Heart left ventricle (tissue), 16 donors: ENCODE measurements at regions not wholly inside any gene's neighbourhood (a gene's known extent, or its start where the extent isn't known, plus 50 kb on each side); places are given as distances from the start of the nearest gene placed in this dataset.
A peak's percentile ranks its signal among the peaks of the same experiment; 100 is the strongest.

Source experiments
- ATAC-seq, 4 donors: fragments of 200-7000 bp; cut with Tn5 transposase; one replicate each; pipeline ENCODE4 v1.9.1; 2020 to 2022; ENCODE audit warnings: moderate library complexity in 4 of 4, mild to moderate bottlenecking in 3 of 4, moderate number of reproducible peaks in 1 of 4
- DNase-seq, 5 donors: peaks; one replicate each; pipeline ENCODE4 v3.0.0-alpha.2; 2020
- H3K27ac ChIP-seq, 12 donors: fragments of 200-600 bp; sonication (generic) in 4 of 12; one replicate each; pipeline versions ENCODE4 v1.5.0 to v1.8.0; 2016 to 2022; ENCODE audit warnings: mild to moderate bottlenecking in 2 of 12
- H3K27me3 ChIP-seq, 9 donors: fragments of 200-600 bp; sonication (generic) in 2 of 9; one replicate each; pipeline versions ENCODE4 v1.5.1 to v1.8.0; 2016 to 2022; ENCODE audit warnings: mild to moderate bottlenecking in 3 of 9
- H3K36me3 ChIP-seq, 9 donors: fragments of 200-600 bp; sonication (generic) in 2 of 9; one replicate each; pipeline versions ENCODE4 v1.5.0 to v1.8.0; 2018 to 2022; ENCODE audit warnings: mild to moderate bottlenecking in 2 of 9
- H3K4me1 ChIP-seq, 12 donors: fragments of 200-600 bp; sonication (generic) in 4 of 12; one replicate each; pipeline versions ENCODE4 v1.5.0 to v1.8.0; 2016 to 2022; ENCODE audit warnings: mild to moderate bottlenecking in 3 of 12
- H3K4me3 ChIP-seq, 12 donors: fragments of 200-600 bp; sonication (generic) in 4 of 12; one replicate each; pipeline versions ENCODE4 v1.5.0 to v1.8.0; 2017 to 2022; ENCODE audit warnings: mild to moderate bottlenecking in 9 of 12, moderate library complexity in 4 of 12
- H3K9me3 ChIP-seq, 12 donors: fragments of 200-600 bp; sonication (generic) in 4 of 12; one replicate each; pipeline versions ENCODE4 v1.5.0 to v1.8.0; 2016 to 2022; ENCODE audit warnings: mild to moderate bottlenecking in 1 of 12
- POLR2A ChIP-seq, 2 donors: fragments of 450-650 bp; IDR thresholded peaks; one replicate each; pipeline ENCODE4 v1.6.1; 2017; ENCODE audit warnings: antibody characterized with exemption in 2 of 2, mild to moderate bottlenecking in 2 of 2, moderate library complexity in 2 of 2
- WGBS, 4 donors: extraction: QIAGEN DNeasy Blood & Tissue Kit in 2 of 4; methylation state at CpG; one replicate each; pipeline versions ENCODE4 v1.1.5 to v1.1.7; 2013 to 2018; 5-methylcytosine and 5-hydroxymethylcytosine counted together
- intact Hi-C, 10 donors: fragments of 100-400 bp; cut with DNase I; formaldehyde crosslinking; loops; one replicate each; pipeline versions ENCODE4 v1.11.1 to v1.14.2; 2022
- TF ChIP-seq, protein P1 (sequence below), 12 donors: fragments of 200-600 bp; sonication (generic) in 4 of 12; IDR thresholded peaks; one replicate each; pipeline versions ENCODE4 v1.5.0 to v1.8.0; 2018 to 2022; ENCODE audit warnings: antibody characterized with exemption in 12 of 12, mild to moderate bottlenecking in 5 of 12
- donor health status: ischemic (EF 13 %, LVEDD 7.1; RV severe dilation, severe dysfunction).
- donor health status: healthy with polysubstance abuse.
- donor health status: DM: no; HTN: yes; CAD: no.
- donor health status: DM: no; HTN: no; CAD: no.
- donor health status: ischemic (EF 25% LVEDD 6.9; RV normal size, moderate dysfunction).
- donor health status: ischemic (EF 25% LVEDD 5.7; RV mildly dilated, moderate dysfunction).
- donor health status: healthy.
- donor health status: DM: yes; HTN: yes; CAD: no.
- donor health status: ischemic (EF 35%, LVEDD 5.7; RV mildly dilated, moderate dysfunction).
- donor health status: nonischemic (EF 11% LVEDD 7.7; RV severe dilation, severe dysfunction).
- donor health status: DM: yes; HTN: yes; CAD: no.
- donor health status: PGD.
- donor health status: ischemic (EF 29% LVEDD 5.4; RV normal size, mild dysfunction).
- donor health status: nonischemic (EF 23%, LVEDD 6.1; RV moderate dilation, normal function).

DNA sequence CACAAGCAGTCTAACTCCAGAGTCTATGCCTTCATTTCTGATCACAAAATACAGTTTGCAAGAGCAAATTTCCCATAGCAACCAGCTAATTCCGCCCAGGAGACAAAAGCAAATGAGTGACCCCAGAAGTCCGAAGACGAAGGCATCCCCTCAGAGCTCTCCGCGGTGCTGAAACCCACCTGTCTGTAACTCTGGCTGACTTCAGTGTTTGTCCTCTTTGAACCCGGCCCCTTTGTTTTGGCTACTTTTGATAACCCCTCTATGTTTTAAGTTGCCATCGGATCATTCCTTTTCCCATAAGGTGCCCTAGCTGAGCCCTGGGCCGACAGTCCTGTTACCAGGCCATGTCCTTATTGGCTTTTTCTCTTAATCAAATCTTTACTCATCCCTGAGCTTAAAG lies 515.8 kb downstream of the PTPRU start:
- WGBS, 4 donors, result 18 to 29% (median 22%) methylated on average over 8 of the region's 8 CpGs
- TF ChIP-seq, protein P1, sequence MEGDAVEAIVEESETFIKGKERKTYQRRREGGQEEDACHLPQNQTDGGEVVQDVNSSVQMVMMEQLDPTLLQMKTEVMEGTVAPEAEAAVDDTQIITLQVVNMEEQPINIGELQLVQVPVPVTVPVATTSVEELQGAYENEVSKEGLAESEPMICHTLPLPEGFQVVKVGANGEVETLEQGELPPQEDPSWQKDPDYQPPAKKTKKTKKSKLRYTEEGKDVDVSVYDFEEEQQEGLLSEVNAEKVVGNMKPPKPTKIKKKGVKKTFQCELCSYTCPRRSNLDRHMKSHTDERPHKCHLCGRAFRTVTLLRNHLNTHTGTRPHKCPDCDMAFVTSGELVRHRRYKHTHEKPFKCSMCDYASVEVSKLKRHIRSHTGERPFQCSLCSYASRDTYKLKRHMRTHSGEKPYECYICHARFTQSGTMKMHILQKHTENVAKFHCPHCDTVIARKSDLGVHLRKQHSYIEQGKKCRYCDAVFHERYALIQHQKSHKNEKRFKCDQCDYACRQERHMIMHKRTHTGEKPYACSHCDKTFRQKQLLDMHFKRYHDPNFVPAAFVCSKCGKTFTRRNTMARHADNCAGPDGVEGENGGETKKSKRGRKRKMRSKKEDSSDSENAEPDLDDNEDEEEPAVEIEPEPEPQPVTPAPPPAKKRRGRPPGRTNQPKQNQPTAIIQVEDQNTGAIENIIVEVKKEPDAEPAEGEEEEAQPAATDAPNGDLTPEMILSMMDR (IDR thresholded peaks at IDR 0.05), result no peak
- no peak for TF ChIP-seq POLR2A (IDR thresholded peaks at IDR 0.05)
- no peak overlapping the region for H3K27ac ChIP-seq
- no peaks in the 10 kb centered on the region for H3K4me1 ChIP-seq
- intact Hi-C loops, result no loop called here
- H3K36me3 ChIP-seq, result no peaks in the 10 kb centered on the region
- H3K9me3 ChIP-seq, result no peaks in the 10 kb centered on the region
- H3K4me3 ChIP-seq, result no peak overlapping the region
- ATAC-seq (no peak), DNase-seq (peak in 1 of 5 donors; percentile 0)
- H3K27me3 ChIP-seq, result peaks cover 0 to 27% (median 3%) of the 10 kb centered on the region in 9 donors

DNA sequence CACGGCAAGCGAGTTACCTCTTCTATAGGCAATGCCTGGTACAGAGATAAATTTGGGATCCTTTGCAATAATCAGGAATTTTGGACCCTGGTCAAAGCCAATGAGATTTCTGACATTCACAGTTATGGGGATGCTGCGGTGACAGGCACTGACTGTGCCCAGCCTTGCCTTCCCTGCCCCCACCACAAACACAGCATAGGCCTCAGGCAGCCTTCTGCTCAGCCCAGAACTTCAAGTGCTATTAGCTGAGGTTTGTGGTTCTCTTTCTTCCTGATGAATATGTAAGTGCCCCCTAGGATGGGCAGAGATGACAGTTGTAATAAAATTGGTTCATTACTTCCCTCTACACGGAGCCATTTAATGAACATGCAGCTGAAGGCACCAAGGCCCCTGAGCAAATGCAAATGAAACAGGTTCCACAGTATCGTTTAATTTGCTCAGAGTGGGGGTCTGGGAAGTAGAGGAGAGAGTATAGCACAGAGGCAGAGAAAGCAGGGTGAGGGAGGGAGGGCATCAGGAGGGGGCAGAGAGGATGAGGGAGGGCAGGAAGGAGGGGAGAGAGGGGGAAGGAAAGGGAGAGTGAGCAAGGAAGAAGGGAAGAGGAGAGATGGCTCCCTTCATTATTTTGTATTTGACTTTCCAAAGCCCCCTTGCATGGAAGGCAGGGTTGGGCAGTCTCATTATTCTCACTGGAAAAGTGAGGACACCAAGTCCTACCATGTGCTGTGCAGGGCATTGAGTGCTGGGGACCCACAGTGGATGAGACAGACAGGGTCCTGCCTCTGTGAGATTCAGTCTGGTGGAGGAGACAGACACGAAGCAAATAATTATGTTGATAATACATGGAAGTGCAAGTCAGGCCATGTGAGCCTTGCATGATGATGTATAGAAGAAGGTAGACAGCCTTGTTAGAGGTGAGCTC lies 513.0 kb downstream of the PTPRU start:
- no peaks in the 10 kb centered on the region for H3K9me3 ChIP-seq
- intact Hi-C loops, result no loop called here
- H3K4me1 ChIP-seq, result no peaks in the 10 kb centered on the region
- 57 to 68% (median 61%) methylated on average over 6 of the region's 6 CpGs for WGBS, 4 donors
- no peak for DNase-seq
- H3K36me3 ChIP-seq, result no peaks in the 10 kb centered on the region
- H3K4me3 ChIP-seq, result no peak overlapping the region
- no peak for ATAC-seq
- TF ChIP-seq POLR2A (IDR thresholded peaks at IDR 0.05), result no peak
- TF ChIP-seq, protein P1 (IDR thresholded peaks at IDR 0.05), result no peak
- no peak overlapping the region for H3K27ac ChIP-seq
- H3K27me3 ChIP-seq, result peaks cover 0 to 35% (median 3%) of the 10 kb centered on the region in 9 donors

DNA sequence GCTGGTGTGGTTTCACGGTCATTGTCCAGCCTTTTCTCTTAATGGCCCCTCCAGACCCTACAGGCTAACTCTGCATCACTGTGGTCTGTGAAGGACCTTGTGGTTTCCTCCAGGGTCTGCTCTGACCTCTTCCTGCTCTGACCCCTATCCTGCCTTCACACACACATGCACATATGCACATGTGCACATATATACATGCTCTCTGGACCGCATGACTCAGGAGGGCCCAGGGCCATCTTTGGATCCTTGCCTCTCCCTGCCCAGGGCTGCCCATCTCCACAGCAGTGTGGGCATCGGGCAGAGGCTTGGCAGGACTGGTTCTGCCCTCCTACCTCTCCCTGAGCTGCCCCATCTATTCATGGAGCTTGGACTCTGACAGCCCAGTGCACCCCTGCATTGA lies 510.9 kb downstream of the PTPRU start:
- no peak for TF ChIP-seq POLR2A (IDR thresholded peaks at IDR 0.05)
- TF ChIP-seq, protein P1 (IDR thresholded peaks at IDR 0.05), result no peak
- H3K27ac ChIP-seq, result no peak overlapping the region
- intact Hi-C loops, result no loop called here
- H3K27me3 ChIP-seq, result peaks cover 0 to 30% (median 0%) of the 10 kb centered on the region in 9 donors
- 76 to 94% (median 84%) methylated on average over 3 of the region's 3 CpGs for WGBS, 4 donors
- H3K9me3 ChIP-seq, result no peaks in the 10 kb centered on the region
- ATAC-seq, result no peak
- no peaks in the 10 kb centered on the region for H3K4me1 ChIP-seq
- no peak for DNase-seq
- H3K36me3 ChIP-seq, result no peaks in the 10 kb centered on the region
- H3K4me3 ChIP-seq, result no peak overlapping the region

DNA sequence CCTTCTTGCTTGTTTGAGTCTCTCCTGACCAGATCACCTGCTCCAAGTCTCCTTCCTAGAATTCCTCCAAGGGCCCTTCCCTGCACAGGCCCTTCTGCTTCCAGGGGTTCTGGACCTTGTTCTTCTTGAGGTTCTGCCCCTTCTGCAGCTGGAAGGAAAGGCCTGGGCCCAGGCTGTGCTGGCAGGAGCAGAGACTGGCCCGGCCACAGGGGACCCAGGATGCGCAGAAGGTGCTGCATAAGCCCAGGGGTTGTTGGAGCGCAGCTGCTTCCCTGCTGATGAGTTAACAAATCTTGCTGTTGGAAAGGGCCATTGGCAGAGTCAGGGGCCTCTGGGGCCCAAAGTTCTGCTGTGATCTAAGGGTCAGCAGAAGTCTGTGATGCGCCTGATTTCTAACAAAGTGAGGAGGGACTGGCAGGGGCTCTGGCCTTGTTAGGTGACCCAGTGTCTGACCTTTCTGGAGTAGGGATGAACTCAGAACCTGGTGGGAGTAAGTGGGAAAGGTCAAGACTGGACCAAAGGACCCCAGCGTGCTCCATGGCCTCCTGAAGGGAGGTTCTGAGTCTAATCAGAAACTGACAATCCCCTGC lies 509.8 kb downstream of the PTPRU start:
- Histone ChIP-seq H3K4me3 (no peak overlapping the region), H3K27ac (no peak overlapping the region), H3K4me1 (no peaks in the 10 kb centered on the region), H3K27me3 (peaks cover 0 to 30% (median 0%) of the 10 kb centered on the region in 9 donors), H3K36me3 (no peaks in the 10 kb centered on the region), H3K9me3 (no peaks in the 10 kb centered on the region)
- intact Hi-C loops, result no loop called here
- ATAC-seq (no peak), DNase-seq (no peak)
- TF ChIP-seq, protein P1 (IDR thresholded peaks at IDR 0.05), result no peak
- no peak for TF ChIP-seq POLR2A (IDR thresholded peaks at IDR 0.05)
- 78 to 83% (median 81%) methylated on average over 5 of the region's 5 CpGs for WGBS, 4 donors
